GM18873 (cell line): ENCODE measurements at regions not wholly inside any gene's neighbourhood (a gene's known extent, or its start where the extent isn't known, plus 50 kb on each side); places are given as distances from the start of the nearest gene placed in this dataset.

Experiments used
- ATAC-seq: cut with Tn5 transposase; IDR thresholded peaks from one replicate; pipeline ENCODE4 v1.9.1; 2021; ENCODE audit warnings: mild to moderate bottlenecking, moderate library complexity, moderate number of reproducible peaks; ENCODE audit not compliant: unreplicated experiment, low FRiP score

- ATAC-seq, result no peak
These were observed 305.0 kb downstream of the SHQ1 start for GRCh38 chr3:72543246-72543645.

GRCh38 chr3:72542781-72543180 lies 305.5 kb downstream of the SHQ1 start:
- ATAC-seq, result no peak

GRCh38 chr3:72539856-72540255 lies 308.4 kb downstream of the SHQ1 start:
- no peak for ATAC-seq

- ATAC-seq, result no peak
These were observed 310.0 kb downstream of the SHQ1 start for GRCh38 chr3:72538070-72538745.

GRCh38 chr3:72537448-72537847 lies 310.8 kb downstream of the SHQ1 start:
- ATAC-seq, result no peak

GRCh38 chr3:72536878-72537267 lies 311.4 kb downstream of the SHQ1 start:
- ATAC-seq, result no peak

GRCh38 chr3:72536206-72536877 lies 311.9 kb downstream of the SHQ1 start:
- no peak for ATAC-seq

GRCh38 chr3:72535772-72536171 lies 312.5 kb downstream of the SHQ1 start:
- no peak for ATAC-seq

GRCh38 chr3:72533591-72534473 lies 314.4 kb downstream of the SHQ1 start:
- no peak for ATAC-seq

- ATAC-seq, result no peak
These were observed 317.8 kb downstream of the SHQ1 start for GRCh38 chr3:72530426-72530825.

GRCh38 chr3:72529081-72529480 lies 319.2 kb downstream of the SHQ1 start:
- no peak for ATAC-seq

- peak; percentile 71 for ATAC-seq
These were observed 324.7 kb downstream of the SHQ1 start for GRCh38 chr3:72523429-72524151.

GRCh38 chr3:72520690-72521308 lies 327.4 kb downstream of the SHQ1 start:
- peak; percentile 79 for ATAC-seq

- no peak for ATAC-seq
These were observed 328.2 kb downstream of the SHQ1 start for GRCh38 chr3:72519946-72520604.

- no peak for ATAC-seq
These were observed 330.3 kb downstream of the SHQ1 start for GRCh38 chr3:72517921-72518424.

- ATAC-seq, result no peak
These were observed 330.9 kb downstream of the SHQ1 start for GRCh38 chr3:72517336-72517735.

- ATAC-seq, result no peak
These were observed 331.9 kb downstream of the SHQ1 start for GRCh38 chr3:72516361-72516760.

GRCh38 chr3:72515941-72516340 lies 332.3 kb downstream of the SHQ1 start:
- no peak for ATAC-seq

- no peak for ATAC-seq
These were observed 333.0 kb downstream of the SHQ1 start for GRCh38 chr3:72515281-72515680.
